NCI-H510A (cell line): ENCODE measurements at regions not wholly inside any gene's neighbourhood (a gene's known extent, or its start where the extent isn't known, plus 50 kb on each side); places are given as distances from the start of the nearest gene placed in this dataset.

Experiments used
- DNase-seq: peaks from one replicate; lab custom pipeline; 2025; lab: John Stamatoyannopoulos, UW

DNA sequence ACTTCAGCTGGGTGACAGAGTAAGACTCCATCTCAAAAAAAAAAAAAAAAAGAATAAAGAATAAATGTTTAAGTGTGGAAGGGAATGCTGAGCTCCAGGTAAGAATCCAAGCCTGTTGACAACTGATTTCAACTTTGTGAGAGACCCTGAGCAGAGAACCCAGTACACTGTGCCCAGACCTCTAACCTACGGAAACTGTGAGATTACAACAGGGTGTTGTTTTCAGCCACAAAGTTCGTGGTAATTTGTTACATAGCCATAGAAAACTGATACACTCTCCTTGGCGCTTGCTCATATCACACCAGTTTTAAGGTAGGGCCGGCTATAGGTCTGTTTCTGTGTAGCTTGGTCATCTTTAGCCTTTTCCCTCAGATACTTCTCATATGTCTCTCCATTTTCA, 98.4 kb upstream of the PAPOLG start:
- DNase-seq, result no peak

DNA sequence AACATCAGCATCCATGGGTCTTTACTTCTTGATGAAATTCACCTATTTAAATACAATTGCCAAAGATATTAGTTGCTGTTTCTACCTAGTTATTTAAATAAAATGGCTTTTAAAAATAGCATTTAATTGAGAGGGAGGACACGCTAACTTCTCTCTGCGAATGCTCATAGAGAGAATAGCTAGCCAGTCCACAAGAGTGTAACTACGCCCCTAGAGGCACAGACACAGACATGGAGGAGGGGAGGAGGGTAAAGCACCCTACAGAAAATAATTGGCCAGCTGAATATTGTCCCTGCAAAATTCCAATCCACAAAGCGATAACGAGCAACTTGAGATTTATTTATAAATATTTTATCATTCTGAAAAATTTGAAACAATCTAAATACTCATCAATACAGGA, 97.0 kb upstream of the PAPOLG start:
- DNase-seq, result no peak

- no peak for DNase-seq
Observed at GRCh38 chr2:60661073-60661738, 94.9 kb upstream of the PAPOLG start.

DNA sequence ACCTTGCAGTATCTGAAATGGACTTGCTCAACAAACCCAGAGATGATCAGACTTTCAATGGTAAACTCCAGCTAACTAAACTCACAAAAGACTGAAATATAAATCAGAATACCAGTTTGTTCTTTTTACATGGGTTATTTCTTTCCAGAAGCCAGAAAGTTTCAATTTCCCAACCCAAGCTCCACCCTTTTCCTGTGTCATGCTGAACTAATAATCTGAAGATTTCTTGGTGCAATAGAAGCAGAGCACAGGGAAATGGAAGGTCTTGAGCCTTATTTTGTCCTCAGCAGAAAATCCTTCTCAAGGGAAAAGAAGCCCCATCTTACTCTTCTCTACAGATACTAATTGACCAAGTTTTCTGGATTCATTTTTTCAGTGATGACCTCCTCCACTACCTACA, 93.3 kb upstream of the PAPOLG start:
- DNase-seq, result no peak

- no peak for DNase-seq
Observed at GRCh38 chr2:60671966-60672365, 84.1 kb upstream of the PAPOLG start.

GRCh38 chr2:60674524-60675165, 81.4 kb upstream of the PAPOLG start:
- DNase-seq, result peak; percentile 29

DNA sequence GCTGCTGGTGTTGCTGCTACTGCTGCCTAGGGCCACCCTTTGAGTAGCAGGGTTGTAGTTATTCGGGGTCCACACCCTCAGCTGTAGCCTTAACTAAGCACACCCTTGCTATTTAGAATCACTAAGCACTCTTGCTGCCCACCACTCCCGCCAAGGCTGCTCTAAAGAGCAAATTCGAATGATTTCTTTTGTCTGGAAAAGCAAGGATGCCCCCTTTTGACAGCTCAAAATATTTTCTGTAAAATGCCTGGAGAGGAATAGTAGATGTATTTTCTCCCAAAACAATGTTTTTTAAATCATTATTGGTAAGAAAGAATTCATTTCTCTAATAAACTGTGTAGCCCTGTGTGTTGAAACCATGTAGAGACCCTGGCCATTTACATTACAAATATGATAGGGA, 80.8 kb upstream of the PAPOLG start:
- DNase-seq, result no peak

- DNase-seq, result no peak
Observed at GRCh38 chr2:60676706-60677330, 79.2 kb upstream of the PAPOLG start.

GRCh38 chr2:60677356-60677755, 78.7 kb upstream of the PAPOLG start:
- DNase-seq, result no peak

- DNase-seq, result no peak
Observed at GRCh38 chr2:60678551-60678950, 77.5 kb upstream of the PAPOLG start.

DNA sequence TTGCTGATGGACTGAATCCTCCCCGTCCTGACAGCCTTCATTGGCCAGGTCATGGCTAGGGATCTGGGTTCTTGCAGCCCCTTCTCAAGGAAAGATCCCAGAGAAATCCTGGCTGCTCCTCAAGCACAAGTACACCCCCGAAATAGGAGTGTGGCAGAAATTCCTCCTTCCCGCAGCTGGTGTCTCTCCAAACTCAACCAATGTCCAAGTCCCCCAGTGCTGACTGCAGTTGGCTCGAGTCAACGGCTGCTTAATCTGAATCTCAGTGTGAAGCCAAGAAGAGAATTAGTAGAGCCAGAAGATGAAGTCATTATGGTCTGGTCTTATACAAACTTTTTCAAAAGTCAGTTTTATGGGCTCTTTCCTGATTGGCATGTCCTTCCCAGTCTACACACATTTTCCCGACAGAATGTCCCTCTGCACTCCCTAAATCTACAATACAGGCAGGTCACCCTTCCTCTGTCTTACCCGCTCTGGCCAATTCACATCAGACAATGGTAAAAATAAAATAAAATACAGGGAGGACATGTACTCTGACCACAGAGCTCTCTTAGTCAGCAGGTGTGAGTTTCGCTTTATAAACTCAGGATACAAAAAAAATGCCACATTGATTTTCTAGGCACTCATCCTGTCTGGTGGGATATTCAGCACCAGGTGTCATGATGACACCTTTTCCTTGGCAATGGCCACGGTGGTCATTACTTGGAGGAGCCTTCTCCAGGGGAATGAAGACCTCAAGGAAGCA, 76.9 kb upstream of the PAPOLG start:
- no peak for DNase-seq

- no peak for DNase-seq
Observed at GRCh38 chr2:60693551-60693950, 62.5 kb upstream of the PAPOLG start.

- DNase-seq, result no peak
Observed at GRCh38 chr2:60695793-60696192, 60.3 kb upstream of the PAPOLG start.

DNA sequence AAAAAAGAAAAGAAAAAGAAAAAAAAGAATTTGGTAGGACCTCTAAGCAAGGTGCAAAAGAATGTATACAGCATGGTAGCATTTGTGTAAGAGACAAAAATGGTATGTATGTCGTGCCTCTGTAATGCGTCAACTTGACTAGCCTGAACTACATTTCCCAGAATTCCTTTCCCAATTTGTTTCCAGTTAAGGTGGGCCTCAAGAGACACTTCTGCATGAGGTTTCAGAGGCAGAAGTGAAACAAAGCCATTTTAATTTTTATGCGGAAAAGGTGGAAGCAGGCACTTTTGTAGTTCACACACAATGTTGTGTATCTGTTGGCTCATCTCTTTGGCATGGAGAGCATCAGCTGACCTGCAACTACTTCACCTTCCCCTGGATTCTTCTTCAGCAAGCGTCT, 56.5 kb upstream of the PAPOLG start:
- no peak for DNase-seq

DNA sequence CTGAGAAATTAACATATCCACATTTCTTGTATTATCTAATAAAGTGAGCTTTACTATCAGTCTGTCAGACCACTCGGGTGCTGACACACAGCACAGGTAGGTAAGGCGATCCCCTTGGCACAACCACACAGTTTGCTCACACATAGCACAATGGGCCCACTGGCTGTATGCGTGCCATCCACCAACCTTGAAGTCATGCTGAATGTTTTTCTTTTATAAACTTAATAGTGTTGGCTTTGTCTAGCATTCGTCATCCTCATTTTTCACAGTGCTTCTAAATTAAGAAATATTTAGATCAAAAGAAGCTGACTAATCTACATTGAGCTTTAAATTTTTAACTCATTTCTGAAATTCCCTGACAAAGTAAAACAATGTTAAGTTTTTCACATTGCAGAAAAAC, 50.0 kb upstream of the PAPOLG start:
- DNase-seq, result no peak
